Vagina (tissue), 2 donors: ENCODE measurements at regions not wholly inside any gene's neighbourhood (a gene's known extent, or its start where the extent isn't known, plus 50 kb on each side); places are given as distances from the start of the nearest gene placed in this dataset.

Source experiments
- CTCF ChIP-seq, 3 experiments: fragments of 450-650 bp in 2 of 3; fragments of 200-600 bp in 1 of 3; sonication (generic) in 1 of 3; IDR thresholded peaks; one replicate each; pipeline ENCODE4 v1.5.1; 2017 to 2019; ENCODE audit warnings: antibody characterized with exemption in 3 of 3, mild to moderate bottlenecking in 2 of 3, moderate library complexity in 2 of 3
- POLR2A ChIP-seq, 2 donors: fragments of 450-650 bp; IDR thresholded peaks; one replicate each; pipeline ENCODE4 v1.6.1; 2017; ENCODE audit warnings: antibody characterized with exemption in 2 of 2, mild to moderate bottlenecking in 2 of 2, moderate library complexity in 2 of 2
- POLR2AphosphoS5 ChIP-seq, 2 donors: sonication (generic); formaldehyde crosslinking; IDR thresholded peaks; one replicate each; pipeline ENCODE4 v1.9.0; 2017; ENCODE audit warnings: antibody characterized with exemption in 2 of 2, mild to moderate bottlenecking in 2 of 2, low read depth in 1 of 2; ENCODE audit not compliant: insufficient read depth in 1 of 2

GRCh38 chr15:87608238-87609028 is 648.1 kb downstream of the NTRK3 start:
- no peak for TF ChIP-seq POLR2AphosphoS5 (IDR thresholded peaks at IDR 0.05; ENCODE audit: insufficient read depth in 1 of 2, low read depth in 1 of 2)
- no peak for TF ChIP-seq CTCF (IDR thresholded peaks at IDR 0.05)
- TF ChIP-seq POLR2A (IDR thresholded peaks at IDR 0.05) = no peak
